AG10803 (cell line): ENCODE measurements at regions not wholly inside any gene's neighbourhood (a gene's known extent, or its start where the extent isn't known, plus 50 kb on each side); places are given as distances from the start of the nearest gene placed in this dataset.
A peak's percentile ranks its signal among the peaks of the same experiment; 100 is the strongest.

ENCODE experiments used
- DNase-seq: peaks from one replicate; pipeline ENCODE4 v3.0.0; 2010; ENCODE audit warnings: low read depth
- H3K4me3 ChIP-seq: 2 replicates; pipeline ENCODE4 v1.5.1; 2011; ENCODE audit warnings: mild to moderate bottlenecking, low read length, control low read depth
- CTCF ChIP-seq: conservative IDR thresholded peaks from 2 replicates; pipeline ENCODE4 v1.5.1; 2011; ENCODE audit warnings: mild to moderate bottlenecking, low read length, control low read depth, inconsistent platforms

- no peak for DNase-seq
- H3K4me3 ChIP-seq, result no peak overlapping the region
- no peak for TF ChIP-seq CTCF
Measured at GRCh38 chr2:106628377-106628776, 141.2 kb downstream of the CD8B2 start.

GRCh38 chr2:106629981-106630380 is 142.8 kb downstream of the CD8B2 start:
- no peak for TF ChIP-seq CTCF
- H3K4me3 ChIP-seq, result no peak overlapping the region
- no peak for DNase-seq

GRCh38 chr2:106631281-106631680 is 144.1 kb downstream of the CD8B2 start:
- no peak for TF ChIP-seq CTCF
- no peak for DNase-seq
- H3K4me3 ChIP-seq, result no peak overlapping the region

- DNase-seq, result peak; percentile 20
- H3K4me3 ChIP-seq, result no peak overlapping the region
- TF ChIP-seq CTCF, result peak; percentile 54
Measured at GRCh38 chr2:106638043-106638442, 150.9 kb downstream of the CD8B2 start.

GRCh38 chr2:106638580-106638979 is 151.4 kb downstream of the CD8B2 start:
- no peak overlapping the region for H3K4me3 ChIP-seq
- DNase-seq, result no peak
- no peak for TF ChIP-seq CTCF

GRCh38 chr2:106642679-106643078 is 155.5 kb downstream of the CD8B2 start:
- no peak for DNase-seq
- TF ChIP-seq CTCF, result no peak

GRCh38 chr2:106644623-106645022 is 157.5 kb downstream of the CD8B2 start:
- no peak overlapping the region for H3K4me3 ChIP-seq
- no peak for DNase-seq
- TF ChIP-seq CTCF, result no peak

More at GRCh38 chr2:106642679-106643078, 155.5 kb downstream of the CD8B2 start:
- no peak overlapping the region for H3K4me3 ChIP-seq
